ENCODE measurements at regions not wholly inside any gene's neighbourhood (a gene's known extent, or its start where the extent isn't known, plus 50 kb on each side); places are given as distances from the start of the nearest gene placed in this dataset.

DNA sequence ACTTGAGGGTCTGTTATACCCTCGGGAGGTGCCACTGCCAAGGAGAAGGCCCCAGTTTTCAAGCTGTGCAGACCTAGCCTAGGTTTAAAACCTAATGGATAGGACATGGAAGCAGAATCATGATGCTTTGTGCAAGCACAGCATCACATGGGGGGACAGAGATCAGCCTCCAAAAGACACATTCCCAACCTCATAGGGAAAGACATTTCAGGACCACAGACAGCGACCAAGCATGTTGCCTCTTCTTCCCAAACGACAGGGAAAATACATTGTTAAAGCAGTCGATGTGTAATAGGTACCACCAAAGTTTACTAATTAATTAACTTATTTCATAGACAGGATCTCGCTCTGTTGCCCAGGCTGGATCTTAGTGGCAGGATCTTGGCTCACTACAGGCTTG, 573.9 kb downstream of the TCERG1L start:
- DNase-seq = no peak

DNA sequence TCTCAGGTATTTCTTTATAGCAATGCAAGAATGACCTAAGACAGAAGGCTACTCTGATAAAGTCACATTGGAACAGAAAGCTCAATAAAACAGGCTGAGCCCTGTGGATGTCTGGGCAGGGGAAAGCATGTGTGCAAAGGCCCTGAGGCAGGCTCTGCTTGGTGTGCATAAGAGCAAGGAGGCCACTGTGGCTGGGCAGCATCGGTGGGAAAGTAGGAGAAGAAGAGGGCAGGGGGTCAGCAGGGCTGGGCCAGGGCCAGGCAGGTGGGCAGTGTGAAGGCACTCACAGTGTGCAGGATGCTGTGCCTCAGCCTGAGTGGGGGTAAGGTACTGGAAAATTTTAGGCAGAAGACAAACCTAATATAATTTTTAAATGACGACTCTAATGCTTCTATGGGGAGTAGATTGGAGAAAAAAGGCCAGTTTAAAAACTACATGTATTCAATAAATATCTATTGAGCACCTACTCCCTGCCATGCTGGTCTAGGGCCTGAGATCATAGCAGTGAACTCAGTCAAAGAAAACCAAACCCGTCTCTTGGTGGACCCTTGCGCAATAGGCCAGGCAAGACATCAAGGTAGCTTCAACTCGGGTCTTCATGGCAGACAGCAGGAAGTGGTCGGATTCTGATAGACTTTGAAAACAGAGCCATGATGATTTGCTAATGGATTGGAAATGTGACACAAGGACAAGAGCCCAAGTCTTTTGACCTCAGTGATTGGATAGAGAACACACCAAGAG, 572.3 kb downstream of the TCERG1L start:
- no peak for DNase-seq

DNA sequence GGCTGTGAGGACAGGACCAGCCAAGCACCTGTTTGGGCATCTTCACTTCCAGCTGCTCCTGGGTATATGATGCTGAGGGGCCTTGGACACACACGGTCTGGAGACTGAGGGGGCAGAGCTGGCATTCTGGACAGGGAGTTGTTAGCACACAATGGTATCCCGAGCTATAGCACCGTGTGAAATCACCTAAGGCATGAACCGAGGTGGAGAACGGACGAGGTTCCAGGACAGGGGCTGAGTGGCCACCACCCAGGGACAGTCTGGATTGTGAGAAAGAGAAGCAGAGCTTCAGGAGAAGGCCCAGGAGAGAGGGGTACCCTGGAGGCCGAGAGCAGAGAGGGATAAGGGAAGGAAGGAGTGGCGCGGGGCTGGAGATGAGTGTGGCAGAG, 571.8 kb downstream of the TCERG1L start:
- no peak for DNase-seq

DNA sequence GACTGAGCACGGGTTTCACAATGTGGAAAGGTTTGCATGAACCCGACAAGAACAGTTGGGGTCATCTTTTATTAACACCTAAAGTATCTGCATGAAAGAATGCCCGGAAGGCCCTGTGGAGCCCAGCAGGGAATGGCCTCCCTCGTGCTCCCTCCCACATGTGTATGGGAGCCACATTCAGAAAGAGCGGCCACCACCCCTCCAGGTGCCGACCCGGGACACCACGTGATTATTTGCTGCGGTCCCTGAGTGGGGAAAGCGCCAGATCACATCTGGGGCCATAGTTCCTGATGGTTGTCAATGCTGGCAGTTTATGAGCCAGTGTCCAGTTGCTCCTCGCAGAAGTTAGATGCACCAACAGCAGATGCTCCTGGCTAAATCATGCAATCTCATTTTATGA, 571.4 kb downstream of the TCERG1L start:
- DNase-seq = no peak

DNA sequence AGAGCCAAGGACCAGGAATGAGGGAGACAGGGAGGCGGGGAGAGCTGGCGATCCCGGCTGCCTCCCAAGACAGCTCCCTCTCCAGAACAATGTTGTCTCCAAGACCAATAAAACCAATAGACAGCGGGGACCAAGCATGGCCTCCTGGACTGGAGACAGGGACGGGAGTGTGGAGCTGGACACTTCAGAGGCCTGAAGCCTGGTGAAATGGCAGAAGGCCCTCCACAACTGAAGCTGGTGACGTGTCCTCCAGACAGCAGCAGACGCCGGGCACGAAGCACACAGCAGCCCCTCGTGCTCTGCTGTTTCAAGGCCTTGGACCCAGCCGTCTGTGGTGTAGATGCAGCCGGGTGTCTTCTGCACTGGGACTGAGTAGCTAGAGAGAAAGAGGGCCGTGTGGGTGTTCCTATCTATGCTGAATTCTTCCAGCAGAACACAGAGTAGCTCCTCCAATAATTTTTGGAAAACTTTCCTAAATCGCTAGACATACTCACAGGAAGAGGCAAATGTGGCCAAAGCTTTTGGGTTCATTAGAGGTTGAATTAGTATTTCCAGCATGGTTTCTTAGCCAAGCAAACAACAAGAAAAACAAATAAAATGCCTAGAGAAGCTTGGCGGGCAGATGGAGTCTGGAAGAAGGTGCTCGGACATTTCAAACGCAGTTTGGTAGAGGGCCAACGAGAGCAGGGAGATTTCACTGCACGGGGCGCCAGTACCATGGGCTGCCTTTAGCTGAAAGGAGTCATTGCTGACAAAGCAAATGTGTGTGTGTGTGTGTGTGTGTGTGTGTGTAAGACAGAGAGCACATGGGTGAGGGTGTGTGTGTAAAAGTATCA, 570.4 kb downstream of the TCERG1L start:
- no peak for DNase-seq

DNA sequence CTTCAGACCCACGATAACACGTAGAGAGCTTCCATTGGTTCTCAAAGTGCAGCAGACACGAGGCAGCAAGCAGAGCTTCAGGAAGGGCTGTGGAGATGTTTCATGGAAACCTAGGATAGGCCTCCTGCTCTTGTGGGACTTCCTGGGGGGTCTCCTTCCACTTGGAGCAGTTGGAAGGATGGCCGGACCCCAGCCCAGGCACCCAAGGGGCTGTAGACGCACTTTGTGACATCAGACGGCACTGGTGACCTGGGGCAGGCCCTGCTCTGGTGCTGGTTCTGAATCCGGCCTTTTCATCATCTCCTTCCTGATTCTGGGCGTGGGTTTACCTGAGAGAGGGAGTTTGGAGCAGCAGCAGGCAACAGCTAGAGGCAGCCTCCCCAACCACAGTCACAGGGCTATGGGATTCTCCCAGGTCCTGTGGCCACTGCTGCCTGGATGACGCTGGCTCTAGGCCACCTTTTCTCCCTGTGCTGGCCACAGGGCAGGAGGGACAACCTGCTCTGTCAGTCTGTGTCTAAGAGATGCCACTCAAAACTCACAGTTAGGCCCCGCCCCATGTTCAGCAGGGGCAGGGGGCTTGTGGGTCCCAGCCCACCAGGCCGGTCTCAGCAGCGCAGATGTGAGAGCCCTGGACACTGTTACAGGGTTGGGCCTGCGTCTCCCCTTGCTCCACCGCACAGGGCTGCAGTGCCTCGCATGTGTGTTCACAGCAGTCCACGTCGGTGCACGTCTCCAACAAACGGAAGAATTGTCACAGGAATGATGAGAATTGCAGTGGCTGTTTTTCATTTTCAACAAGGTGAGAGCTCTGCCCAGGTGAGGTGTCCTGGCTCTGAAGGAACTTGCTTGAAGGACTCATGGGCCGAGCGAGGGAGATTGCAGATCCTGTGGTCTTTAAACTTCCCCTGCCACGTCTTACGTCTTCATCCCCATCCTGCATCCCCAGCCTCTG, 569.3 kb downstream of the TCERG1L start:
- no peak for DNase-seq

DNA sequence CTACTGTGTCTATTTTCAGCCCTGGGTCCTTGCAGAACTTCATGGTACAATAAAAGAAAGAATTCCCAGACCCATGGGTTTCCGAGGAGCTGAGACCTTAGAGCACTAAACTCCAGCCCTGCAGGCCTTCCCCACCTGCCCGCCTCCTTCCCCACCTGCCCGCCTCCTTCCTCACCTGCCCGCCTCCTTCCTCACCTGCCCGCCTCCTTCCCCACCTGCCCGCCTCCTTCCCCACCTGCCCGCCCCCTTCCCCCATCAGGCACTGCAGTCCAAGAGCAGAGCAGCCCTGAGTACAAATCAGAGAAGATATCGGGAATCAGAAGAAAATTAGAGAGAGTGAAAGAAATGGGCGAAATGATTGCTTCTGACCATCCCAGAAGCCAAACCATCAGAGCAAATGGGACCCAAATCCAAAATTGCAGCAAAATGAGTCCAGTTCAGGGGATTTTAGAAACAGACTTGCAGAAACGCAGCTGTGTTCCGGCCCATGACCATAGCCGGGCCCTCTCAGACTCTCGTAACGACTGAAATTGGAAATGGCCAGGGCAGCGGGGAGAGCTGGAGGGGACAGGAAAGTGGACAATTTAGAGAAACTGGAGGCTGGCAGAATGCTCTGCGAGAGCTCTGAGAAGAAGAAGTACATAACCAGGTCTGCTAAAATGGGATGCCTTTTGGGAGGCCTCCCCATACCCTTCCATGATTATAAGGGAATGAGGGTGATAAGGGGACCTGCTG, 568.4 kb downstream of the TCERG1L start:
- no peak for DNase-seq

DNA sequence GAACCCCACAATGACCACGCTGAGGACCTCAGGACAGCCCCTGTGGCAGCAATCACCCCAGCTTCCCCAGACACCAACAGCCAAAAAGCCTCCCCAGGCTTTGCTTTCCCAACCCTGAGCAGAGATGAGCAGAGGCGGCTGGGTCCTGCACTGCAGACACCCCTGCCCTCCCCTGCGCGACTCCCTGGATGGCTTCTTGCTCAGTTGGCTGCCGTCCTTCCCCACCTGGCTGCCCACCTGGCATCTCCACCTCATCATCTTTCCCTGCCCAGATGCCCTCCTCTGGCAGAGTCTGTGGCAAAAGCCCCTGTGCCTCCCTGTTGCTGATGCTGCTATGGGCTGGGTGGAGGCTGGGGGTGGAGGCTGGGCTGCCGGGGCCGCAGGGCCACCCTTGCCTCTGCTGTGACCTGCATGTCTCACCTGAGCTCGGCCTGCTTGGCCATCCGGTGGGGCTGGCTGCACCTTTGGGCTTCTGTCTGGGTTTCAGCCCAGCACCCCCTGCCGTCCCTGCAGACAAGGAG, 567.7 kb downstream of the TCERG1L start:
- no peak for DNase-seq

DNA sequence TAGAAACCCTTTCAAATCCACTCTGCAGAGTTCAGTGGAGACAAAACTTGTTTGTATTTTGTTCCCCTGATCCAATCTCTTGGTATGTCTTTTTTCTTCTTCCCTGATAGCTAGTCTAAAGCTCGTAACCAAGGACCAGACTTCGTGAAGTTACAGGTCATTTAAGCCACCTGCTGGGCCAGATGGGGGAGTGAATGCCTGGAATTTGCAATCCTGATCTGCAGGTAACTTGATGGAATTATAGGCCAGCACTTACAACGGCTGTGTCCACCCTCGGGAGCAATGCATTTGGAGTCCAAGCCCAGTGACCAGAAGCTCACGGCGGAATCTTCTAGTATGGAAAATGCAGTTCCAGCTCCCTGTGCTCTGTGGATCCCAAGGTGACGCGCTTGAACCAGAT, 566.9 kb downstream of the TCERG1L start:
- DNase-seq = no peak

DNA sequence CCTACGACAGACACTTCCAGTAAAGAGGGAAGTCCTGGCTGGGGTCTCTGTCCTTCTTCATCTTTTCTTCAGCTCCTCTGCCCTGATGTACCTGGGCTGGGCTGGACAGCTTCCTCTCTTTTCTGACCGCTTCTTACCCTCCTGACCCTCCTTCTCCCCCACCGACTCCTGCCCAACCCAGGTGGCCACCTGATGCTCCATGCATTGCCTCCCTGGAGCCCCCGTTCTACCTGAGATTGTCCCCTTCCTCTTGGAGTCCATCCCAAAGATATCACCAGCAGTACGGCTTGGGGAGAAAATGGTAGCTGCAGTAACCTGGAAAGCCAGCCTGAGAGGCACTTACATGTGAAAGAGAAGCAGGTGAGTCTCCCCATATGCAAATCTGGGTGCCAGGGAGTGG, 566.3 kb downstream of the TCERG1L start:
- no peak for DNase-seq

DNA sequence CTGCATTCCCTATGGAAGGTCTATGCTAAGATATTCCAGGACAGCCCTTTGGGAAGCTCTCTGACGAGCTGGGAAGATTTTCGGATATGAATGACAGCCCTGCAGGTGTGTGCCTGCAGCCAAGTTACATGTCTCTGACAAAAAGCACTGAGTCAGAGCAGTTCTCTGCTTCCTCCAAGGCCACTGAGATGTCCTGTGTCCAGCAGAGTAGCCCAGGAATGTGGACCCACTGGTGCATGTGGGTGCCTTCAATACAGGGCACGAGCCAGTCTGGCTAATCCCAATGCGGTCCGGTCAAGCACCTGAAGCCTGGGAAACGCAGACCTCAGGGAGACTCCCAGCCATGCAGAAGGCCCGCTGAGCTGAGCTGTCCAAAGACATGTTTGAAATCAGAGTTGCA, 565.7 kb downstream of the TCERG1L start:
- no peak for DNase-seq

DNA sequence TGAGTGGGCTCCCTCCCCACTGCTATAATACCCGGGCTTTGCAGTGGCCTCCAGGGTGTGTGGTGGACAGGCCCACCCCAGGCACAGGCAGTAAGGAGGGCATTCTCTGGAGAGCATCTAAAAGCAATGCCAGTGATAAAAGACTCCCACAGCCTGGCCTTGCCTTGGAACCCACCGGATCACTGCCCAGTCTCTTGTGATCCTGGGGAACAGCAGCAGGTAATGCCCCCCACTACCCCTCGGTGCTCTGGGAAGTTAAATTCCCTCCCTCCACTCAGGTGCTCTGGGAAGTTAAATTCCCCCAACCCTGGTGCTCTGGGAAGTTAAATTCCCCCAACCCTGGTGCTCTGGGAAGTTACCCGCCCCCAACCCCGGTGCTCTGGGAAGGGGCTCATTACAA, 565.2 kb downstream of the TCERG1L start:
- DNase-seq = no peak

DNA sequence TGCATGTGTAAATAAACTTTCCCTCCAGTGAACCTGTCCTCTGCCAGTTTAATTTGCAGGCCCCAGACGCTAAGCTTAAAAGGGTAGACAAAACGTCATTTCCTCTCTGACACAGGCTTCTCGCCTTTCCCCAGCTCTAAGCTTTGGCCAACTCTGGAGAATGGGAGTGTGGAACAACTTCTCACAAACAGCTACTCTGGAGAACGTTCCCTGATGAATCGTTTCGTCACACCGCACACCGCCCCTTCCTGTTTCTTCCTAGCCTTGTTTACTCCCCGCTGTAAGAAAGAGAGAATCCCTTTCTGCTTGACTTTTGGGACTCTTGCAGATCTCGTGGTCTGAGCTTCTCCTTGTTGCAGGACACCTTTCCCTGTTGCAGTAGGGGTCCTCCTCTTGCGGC, 564.2 kb downstream of the TCERG1L start:
- no peak for DNase-seq

DNA sequence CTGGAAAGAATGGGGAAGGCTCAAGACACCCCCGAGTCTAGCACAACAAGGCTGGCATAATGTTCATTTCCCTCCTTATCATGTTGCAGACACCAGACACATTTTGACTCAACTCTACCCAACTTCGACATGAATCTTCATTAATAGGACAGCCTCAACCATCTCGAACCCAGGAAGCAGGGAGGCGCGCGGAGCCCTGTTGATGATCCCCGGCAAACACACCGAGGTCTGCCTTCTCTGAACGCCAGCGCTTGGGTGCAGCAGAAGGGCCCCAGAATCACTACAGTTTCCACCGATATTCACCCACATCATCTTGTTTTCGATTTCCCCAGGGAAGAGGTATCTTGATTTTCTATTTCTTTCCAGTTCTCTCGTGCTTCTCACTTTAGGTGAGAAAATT, 563.6 kb downstream of the TCERG1L start:
- no peak for DNase-seq

DNA sequence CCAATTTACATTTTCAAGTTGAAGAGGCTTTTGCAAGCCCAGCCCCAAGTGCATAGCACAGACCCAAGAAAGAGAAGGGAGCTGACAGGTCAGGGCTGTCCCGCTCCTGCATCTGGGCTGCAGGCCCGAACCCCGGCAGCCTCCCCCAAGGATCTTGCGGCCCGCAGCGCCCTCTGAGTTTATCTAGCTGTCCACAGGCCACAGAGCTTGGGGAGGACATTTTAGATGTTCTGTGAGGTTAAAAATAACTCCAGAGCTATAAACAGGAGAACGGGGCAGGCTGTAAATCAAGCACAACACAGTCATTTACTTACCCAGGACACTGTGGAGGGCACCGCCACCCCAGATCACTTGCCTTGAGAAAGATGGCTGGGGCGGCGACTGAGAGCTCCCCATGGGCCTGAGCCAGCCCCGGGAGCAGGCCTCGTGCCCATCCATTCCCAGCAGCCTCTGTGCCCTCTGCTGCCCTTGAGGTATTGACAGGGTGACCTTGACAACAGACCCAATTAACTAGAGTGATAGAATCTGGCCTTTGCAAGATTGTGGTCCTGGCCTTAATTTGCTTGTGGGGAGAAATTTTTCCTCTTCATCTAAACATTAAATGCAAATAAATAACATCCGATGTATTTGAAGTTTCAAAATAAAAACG, 563.0 kb downstream of the TCERG1L start:
- DNase-seq = no peak

DNA sequence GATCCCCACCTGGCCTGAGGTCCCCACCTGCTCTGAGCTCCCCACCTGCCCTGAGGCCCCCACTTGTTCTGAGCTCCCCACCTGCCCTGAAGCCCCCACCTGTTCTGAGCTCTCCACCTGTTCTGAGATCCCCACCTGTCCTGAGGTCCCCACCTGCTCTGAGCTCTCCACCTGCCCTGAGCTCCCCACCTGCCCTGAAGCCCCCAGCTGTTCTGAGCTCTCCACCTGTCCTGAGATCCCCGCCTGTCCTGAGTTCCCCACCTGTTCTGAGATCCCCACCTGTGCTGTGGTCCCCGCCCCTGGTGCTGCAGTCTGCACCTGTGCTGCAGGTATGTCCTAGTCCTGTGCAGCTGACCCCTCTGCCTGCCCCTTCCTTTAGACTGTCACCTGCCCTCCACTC, 561.6 kb downstream of the TCERG1L start:
- no peak for DNase-seq

DNA sequence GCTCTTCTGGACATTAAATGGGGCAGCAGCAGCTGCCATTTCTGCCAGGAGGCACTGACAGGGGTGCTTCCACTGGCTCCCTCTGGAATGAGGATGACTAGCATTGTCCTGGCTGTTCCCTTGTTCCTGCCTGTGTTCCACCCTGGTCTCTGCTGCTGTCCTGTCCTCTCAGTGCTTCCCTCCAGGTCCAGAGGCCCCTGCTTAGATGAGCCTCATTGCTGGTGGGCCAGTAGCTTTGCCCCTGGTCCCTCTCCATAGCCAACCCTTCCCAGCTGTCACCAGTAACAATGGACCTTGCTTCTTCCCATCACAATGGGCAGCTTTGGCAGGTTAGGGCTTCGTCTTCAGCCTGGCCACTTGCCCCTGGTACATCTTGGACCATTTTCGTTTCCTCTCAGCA, 561.1 kb downstream of the TCERG1L start:
- no peak for DNase-seq

DNA sequence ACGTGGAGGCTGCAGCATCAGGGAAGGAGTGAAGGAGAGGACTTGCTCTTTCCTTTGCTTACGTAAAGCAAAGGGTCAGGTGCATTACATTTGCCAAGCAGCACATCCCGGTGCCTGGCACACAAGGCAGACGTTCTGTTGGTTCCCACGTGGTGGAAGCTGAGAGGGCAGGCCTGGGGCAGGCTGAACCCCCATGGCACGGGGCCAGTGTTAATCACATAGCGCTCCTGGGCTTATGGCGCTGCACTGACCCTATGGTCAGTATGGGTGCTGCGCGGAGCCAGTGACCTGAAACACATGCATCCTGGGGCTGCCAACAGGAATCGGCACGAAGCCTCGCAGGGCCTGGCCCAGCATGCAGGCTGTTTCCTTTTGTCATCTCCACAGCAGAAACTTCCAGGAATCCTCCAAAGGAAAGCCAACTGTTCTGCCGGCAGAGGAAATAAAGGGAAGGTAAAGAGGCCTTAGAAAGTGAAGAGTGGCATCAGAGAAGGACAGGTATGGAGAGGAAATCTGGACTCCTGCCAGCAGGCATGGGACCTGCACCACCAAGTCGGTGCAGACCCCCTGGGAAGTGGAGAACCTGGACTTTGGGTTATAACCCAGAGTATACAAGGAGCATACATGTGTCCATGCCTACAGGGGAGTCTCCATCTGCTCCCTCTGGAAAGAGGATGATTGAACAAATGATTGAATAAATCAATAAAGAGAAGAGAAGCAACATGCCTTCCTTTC, 560.2 kb downstream of the TCERG1L start:
- DNase-seq = no peak

DNA sequence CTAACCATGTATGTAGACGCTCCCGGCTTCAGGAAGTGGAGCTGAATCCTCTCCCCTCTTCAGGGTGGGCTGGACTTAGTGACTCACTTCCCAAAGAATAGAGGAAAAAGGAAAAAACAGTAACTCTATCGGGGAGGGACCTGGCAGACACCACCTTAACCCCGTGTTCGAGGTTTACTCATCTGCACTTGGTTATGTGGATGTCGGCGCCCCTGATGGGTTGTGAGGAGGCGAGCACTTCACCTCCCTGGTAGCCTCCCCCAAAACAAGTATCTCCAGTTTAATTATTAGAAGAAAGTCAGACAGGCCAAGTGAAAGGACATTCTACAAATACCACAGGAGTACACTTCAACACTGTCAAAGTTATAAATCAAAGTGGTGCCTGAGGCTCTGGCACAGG, 559.7 kb downstream of the TCERG1L start:
- no peak for DNase-seq

DNA sequence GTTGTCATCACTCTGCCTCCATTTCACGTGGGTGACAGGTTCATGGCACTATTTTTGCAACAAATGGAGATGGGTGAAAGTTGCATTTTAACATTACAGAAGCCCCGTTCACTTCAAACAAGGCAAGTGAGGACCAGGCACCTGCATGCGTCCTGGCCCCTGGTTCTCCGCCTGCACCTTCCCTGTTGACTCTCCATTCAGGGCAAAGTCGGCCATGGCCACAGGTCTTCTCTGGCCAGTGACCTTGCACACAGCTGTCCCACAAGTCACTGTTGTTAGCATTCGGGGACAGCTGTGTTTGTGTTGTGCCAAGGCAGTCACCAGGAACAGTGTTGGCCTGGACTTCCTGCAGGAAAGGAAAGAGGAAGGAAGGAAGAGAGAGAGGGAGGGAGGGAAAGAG, 554.9 kb downstream of the TCERG1L start:
- no peak for DNase-seq

DNA sequence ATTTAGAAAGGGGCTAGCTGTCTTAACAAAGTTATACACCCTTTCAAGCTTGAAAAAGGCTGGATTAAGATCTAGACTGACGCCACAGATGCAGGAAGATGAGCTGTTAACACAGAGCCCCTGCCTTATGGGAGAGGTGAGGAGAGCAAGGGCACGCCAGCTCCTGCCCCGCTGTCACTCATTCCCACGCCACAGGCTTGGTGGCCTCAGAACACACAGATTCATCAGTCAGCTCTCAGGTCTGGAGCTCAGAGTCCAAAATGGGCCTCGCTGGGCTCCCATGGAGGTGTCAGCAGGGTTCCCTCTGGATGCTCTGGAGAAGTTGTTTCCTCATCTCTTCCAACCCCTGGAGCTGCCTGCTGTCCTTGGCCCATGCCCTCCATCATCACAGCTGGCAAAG, 554.2 kb downstream of the TCERG1L start:
- DNase-seq = no peak

Data from CD4-positive, alpha-beta T cell treated with Interleukin-15 for 1 hour (primary cell).